ENCODE measurements at regions not wholly inside any gene's neighbourhood (a gene's known extent, or its start where the extent isn't known, plus 50 kb on each side); places are given as distances from the start of the nearest gene placed in this dataset.

DNA sequence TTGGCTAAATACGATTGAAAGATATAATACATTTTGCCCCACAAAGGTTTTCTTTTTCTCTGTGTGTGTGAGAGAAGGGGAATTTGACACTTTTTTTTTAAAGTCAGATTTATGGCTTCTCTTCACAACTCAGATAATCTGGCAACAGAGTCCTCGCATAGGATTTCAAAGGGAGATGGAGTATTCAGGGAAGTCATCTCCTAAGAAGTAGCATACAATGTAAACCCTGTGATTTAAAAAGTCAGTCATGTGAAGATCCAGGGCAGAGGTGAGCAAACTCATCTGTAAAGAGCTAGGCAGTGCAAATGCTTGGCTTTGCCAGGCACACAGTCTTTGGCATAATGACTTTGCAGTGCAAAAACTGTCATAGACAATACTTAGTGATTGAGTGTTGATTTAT lies 1526.3 kb downstream of the AACS start:
- TF ChIP-seq, protein P1, sequence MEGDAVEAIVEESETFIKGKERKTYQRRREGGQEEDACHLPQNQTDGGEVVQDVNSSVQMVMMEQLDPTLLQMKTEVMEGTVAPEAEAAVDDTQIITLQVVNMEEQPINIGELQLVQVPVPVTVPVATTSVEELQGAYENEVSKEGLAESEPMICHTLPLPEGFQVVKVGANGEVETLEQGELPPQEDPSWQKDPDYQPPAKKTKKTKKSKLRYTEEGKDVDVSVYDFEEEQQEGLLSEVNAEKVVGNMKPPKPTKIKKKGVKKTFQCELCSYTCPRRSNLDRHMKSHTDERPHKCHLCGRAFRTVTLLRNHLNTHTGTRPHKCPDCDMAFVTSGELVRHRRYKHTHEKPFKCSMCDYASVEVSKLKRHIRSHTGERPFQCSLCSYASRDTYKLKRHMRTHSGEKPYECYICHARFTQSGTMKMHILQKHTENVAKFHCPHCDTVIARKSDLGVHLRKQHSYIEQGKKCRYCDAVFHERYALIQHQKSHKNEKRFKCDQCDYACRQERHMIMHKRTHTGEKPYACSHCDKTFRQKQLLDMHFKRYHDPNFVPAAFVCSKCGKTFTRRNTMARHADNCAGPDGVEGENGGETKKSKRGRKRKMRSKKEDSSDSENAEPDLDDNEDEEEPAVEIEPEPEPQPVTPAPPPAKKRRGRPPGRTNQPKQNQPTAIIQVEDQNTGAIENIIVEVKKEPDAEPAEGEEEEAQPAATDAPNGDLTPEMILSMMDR (IDR thresholded peaks at IDR 0.05; ENCODE audit: insufficient read depth, low read length, poor library complexity, severe bottlenecking) = no peak
- Histone ChIP-seq H3K4me3 (replicated peaks; ENCODE audit: low read depth, low read length) (no peak overlapping the region), H3K36me3 (ENCODE audit: control insufficient read depth, insufficient read depth, low read length) (no peaks in the 10 kb centered on the region), H3K27me3 (replicated peaks; ENCODE audit: control insufficient read depth, insufficient read depth, low read length) (no peaks in the 10 kb centered on the region)
- no peak for DNase-seq (ENCODE audit: extremely low read depth, insufficient read length)

DNA sequence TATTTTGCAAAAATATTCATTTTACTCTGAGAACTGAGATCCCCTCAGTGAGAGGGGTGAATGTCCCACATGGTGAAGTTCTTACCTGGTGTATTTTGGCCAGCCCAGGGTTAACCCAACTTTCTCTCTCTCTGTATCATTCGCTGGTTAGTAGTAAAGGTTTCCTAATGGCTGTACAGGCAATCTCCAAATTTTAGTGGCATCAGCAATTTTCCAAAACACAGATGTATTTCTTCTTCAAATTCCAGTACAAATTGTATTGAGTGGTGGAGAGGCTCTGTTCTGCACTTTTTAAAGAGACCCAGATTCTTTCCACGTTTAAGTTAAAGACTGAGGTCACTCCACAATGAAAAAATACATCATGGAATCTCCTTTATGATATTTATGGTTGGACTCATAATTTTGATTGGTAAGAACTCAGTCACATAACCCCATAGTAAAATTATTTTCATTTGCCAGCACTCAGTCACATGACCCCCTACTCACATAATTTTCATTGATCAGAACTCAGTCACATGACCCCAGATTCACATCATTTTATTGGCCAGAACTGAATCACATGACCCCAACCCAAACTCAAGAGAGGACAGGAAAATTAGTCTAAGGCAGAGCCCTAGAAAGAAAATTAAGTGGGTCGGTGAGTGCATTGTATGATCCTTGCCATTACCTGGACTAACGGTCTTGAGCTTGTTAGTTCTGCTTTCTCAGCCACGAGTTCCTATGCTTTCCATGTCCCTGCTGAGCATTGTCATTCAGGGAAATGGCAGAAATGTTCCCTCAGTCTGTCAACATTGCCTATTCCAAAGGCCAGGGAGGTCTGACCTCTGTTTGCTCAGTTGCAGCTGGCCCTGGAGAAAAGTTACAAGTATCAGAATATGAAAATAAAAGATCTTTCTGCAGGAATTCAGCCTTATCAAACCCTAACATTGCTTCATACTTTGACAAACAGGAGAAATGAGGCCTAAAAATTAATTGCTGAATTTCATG lies 1536.2 kb downstream of the AACS start:
- no peak for DNase-seq (ENCODE audit: extremely low read depth, insufficient read length)
- no peak overlapping the region for H3K4me3 ChIP-seq (replicated peaks; ENCODE audit: low read depth, low read length)
- TF ChIP-seq, protein P1 (IDR thresholded peaks at IDR 0.05; ENCODE audit: insufficient read depth, low read length, poor library complexity, severe bottlenecking) = no peak
- no peaks in the 10 kb centered on the region for H3K27me3 ChIP-seq (replicated peaks; ENCODE audit: control insufficient read depth, insufficient read depth, low read length)
- H3K36me3 ChIP-seq (ENCODE audit: control insufficient read depth, insufficient read depth, low read length) = no peaks in the 10 kb centered on the region

DNA sequence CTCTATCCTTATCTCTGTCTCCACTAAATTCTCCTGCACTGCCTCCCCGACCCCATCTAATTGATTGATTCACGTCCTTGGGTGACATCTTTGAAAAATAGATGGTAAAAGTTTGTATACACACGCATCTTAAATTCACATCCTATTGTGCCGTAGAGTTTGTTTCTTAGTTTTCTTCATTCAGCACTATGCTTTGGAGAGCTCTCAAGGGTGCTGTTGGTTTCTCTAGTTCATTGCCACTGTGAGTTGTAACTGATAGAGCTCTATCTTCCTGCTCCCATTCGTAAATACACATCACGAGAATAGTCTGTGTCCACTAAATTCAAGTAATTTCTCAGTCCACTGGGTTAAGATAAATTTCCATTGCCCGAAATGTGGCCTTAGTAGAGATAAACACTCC lies 1537.4 kb downstream of the AACS start:
- H3K36me3 ChIP-seq (ENCODE audit: control insufficient read depth, insufficient read depth, low read length) = no peaks in the 10 kb centered on the region
- H3K4me3 ChIP-seq (replicated peaks; ENCODE audit: low read depth, low read length) = no peak overlapping the region
- no peaks in the 10 kb centered on the region for H3K27me3 ChIP-seq (replicated peaks; ENCODE audit: control insufficient read depth, insufficient read depth, low read length)
- DNase-seq (ENCODE audit: extremely low read depth, insufficient read length) = no peak
- TF ChIP-seq, protein P1 (IDR thresholded peaks at IDR 0.05; ENCODE audit: insufficient read depth, low read length, poor library complexity, severe bottlenecking) = no peak

DNA sequence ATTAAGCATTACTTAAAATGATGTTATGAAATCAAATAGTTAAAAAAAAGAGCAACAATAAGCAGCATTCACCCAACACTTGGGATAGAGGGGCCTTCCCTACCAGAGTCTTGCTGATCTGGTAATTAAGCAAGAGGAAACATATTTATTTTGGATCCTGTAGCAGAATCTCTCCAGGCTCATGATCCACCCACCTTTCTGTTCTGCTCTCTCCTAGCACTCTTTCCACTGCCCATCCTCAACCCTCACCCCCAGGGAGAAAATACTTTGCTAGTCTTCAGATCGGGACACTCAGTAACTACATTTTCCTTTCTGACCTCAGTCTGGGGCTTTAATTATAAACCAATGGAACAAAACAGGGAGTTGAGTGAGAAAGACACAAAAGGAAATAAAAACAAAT lies 1541.9 kb downstream of the AACS start:
- TF ChIP-seq, protein P1 (IDR thresholded peaks at IDR 0.05; ENCODE audit: insufficient read depth, low read length, poor library complexity, severe bottlenecking) = no peak
- DNase-seq (ENCODE audit: extremely low read depth, insufficient read length) = no peak
- H3K27me3 ChIP-seq (replicated peaks; ENCODE audit: control insufficient read depth, insufficient read depth, low read length) = no peaks in the 10 kb centered on the region
- no peaks in the 10 kb centered on the region for H3K36me3 ChIP-seq (ENCODE audit: control insufficient read depth, insufficient read depth, low read length)
- no peak overlapping the region for H3K4me3 ChIP-seq (replicated peaks; ENCODE audit: low read depth, low read length)

DNA sequence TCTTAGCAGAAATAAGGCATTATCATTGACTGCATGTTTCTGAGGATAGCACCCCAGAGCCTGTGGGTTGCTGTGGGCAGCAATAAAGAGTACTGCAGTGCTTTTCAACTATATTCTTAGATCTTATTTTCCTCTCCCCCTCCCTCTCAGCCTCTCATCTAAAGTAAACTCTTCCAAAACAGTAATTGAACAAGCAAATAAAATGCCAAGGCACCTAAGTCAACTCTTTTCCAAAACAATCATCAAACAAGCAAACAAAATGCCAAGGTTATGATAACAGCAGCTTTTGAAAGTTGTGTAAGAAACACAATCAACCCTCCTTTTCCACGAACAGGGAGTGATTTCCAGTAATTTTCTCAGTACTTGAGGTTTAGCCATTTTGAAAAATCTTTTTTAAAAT lies 1542.6 kb downstream of the AACS start:
- Histone ChIP-seq H3K36me3 (ENCODE audit: control insufficient read depth, insufficient read depth, low read length) (no peaks in the 10 kb centered on the region), H3K27me3 (replicated peaks; ENCODE audit: control insufficient read depth, insufficient read depth, low read length) (no peaks in the 10 kb centered on the region), H3K4me3 (replicated peaks; ENCODE audit: low read depth, low read length) (no peak overlapping the region)
- TF ChIP-seq, protein P1 (IDR thresholded peaks at IDR 0.05; ENCODE audit: insufficient read depth, low read length, poor library complexity, severe bottlenecking) = no peak
- no peak for DNase-seq (ENCODE audit: extremely low read depth, insufficient read length)

All from GM06990 (cell line).